ENCODE measurements at regions not wholly inside any gene's neighbourhood (a gene's known extent, or its start where the extent isn't known, plus 50 kb on each side); places are given as distances from the start of the nearest gene placed in this dataset.

DNA sequence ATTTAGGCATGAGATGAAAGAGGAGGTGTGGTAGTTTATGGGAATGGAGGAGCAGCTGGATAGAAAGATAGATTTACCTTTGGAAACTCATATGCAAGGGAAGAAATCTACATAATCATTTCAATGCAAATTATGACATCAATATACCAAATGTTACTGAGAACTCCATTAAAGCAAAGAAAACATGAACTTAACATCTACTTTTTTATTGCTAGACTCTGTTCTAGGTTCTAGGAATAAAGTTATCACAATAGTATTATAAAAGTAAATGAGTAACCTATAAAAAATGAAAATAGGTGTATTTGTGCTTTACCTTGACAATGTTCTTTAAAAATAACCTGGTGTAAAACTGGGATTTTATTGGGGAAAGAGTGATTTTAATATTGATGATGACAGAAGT is 221.6 kb upstream of the SLIT2 start:
- no peak for TF ChIP-seq EZH2 (IDR thresholded peaks at IDR 0.05; ENCODE audit: borderline replicate concordance, control insufficient read depth, low read depth, low read length)
- no peak for TF ChIP-seq RB1 (IDR thresholded peaks at IDR 0.05; ENCODE audit: borderline replicate concordance)
- TF ChIP-seq NFYB (IDR thresholded peaks at IDR 0.05; ENCODE audit: insufficient read depth, low read depth, low read length) = no peak
- TF ChIP-seq, protein P1, sequence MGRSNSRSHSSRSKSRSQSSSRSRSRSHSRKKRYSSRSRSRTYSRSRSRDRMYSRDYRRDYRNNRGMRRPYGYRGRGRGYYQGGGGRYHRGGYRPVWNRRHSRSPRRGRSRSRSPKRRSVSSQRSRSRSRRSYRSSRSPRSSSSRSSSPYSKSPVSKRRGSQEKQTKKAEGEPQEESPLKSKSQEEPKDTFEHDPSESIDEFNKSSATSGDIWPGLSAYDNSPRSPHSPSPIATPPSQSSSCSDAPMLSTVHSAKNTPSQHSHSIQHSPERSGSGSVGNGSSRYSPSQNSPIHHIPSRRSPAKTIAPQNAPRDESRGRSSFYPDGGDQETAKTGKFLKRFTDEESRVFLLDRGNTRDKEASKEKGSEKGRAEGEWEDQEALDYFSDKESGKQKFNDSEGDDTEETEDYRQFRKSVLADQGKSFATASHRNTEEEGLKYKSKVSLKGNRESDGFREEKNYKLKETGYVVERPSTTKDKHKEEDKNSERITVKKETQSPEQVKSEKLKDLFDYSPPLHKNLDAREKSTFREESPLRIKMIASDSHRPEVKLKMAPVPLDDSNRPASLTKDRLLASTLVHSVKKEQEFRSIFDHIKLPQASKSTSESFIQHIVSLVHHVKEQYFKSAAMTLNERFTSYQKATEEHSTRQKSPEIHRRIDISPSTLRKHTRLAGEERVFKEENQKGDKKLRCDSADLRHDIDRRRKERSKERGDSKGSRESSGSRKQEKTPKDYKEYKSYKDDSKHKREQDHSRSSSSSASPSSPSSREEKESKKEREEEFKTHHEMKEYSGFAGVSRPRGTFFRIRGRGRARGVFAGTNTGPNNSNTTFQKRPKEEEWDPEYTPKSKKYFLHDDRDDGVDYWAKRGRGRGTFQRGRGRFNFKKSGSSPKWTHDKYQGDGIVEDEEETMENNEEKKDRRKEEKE (IDR thresholded peaks at IDR 0.05) = no peak
- TF ChIP-seq, protein P2, sequence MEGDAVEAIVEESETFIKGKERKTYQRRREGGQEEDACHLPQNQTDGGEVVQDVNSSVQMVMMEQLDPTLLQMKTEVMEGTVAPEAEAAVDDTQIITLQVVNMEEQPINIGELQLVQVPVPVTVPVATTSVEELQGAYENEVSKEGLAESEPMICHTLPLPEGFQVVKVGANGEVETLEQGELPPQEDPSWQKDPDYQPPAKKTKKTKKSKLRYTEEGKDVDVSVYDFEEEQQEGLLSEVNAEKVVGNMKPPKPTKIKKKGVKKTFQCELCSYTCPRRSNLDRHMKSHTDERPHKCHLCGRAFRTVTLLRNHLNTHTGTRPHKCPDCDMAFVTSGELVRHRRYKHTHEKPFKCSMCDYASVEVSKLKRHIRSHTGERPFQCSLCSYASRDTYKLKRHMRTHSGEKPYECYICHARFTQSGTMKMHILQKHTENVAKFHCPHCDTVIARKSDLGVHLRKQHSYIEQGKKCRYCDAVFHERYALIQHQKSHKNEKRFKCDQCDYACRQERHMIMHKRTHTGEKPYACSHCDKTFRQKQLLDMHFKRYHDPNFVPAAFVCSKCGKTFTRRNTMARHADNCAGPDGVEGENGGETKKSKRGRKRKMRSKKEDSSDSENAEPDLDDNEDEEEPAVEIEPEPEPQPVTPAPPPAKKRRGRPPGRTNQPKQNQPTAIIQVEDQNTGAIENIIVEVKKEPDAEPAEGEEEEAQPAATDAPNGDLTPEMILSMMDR (IDR thresholded peaks at IDR 0.05 in 2 of 3, conservative IDR thresholded peaks at IDR 0.05 in 1 of 3; ENCODE audit: control insufficient read depth in 2 of 3, extremely low read depth in 1 of 3, insufficient read depth in 1 of 3, low read depth in 3 of 3, low read length in 3 of 3) = no peak
- no peak for TF ChIP-seq POLR2AphosphoS2 (IDR thresholded peaks at IDR 0.05; ENCODE audit: low read depth, low read length)

All from GM12878 (cell line).